GM12873 (cell line): ENCODE measurements at regions not wholly inside any gene's neighbourhood (a gene's known extent, or its start where the extent isn't known, plus 50 kb on each side); places are given as distances from the start of the nearest gene placed in this dataset.

ENCODE experiments used
- TF ChIP-seq, protein P1 (sequence below): IDR thresholded peaks from 2 replicates; pipeline ENCODE4 v1.5.1; 2012; ENCODE audit warnings: low read depth, mild to moderate bottlenecking, moderate library complexity, low read length, control low read depth; ENCODE audit not compliant: insufficient read depth; ENCODE audit errors: missing control alignments

DNA sequence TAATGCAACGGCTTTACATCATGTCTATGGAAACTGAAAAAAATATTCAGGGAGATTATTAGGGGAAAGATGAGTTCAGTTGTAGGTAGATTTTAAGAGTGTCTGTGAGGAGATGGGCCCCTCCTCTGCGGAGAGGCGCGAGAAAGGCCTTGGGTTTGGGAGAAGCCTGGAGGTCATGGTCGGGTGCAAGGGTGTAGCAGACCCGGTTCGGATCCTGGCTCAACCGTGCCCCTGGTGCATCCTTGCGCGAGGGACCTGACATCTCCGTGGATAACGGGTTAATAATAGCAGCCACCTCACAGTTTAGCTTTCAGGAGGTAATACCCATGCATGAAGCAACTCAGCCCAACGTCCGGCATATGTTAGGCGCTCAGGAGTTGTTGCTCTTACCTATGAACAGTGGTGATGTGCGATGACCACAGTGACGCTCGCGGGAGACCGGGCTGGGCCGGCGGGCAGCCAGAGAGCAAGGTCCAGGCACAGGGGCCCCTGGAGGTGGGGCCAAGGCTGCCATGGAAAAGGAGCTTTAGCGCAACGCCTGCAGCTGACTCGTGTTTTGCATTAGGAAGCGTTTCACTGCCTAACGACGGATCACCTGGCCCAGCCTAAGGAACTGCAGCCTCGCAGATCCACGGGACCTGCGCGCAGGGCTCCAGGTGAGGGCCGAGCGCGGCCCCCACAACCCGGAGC, 146.4 kb upstream of the ARID1B start:
- TF ChIP-seq, protein P1, sequence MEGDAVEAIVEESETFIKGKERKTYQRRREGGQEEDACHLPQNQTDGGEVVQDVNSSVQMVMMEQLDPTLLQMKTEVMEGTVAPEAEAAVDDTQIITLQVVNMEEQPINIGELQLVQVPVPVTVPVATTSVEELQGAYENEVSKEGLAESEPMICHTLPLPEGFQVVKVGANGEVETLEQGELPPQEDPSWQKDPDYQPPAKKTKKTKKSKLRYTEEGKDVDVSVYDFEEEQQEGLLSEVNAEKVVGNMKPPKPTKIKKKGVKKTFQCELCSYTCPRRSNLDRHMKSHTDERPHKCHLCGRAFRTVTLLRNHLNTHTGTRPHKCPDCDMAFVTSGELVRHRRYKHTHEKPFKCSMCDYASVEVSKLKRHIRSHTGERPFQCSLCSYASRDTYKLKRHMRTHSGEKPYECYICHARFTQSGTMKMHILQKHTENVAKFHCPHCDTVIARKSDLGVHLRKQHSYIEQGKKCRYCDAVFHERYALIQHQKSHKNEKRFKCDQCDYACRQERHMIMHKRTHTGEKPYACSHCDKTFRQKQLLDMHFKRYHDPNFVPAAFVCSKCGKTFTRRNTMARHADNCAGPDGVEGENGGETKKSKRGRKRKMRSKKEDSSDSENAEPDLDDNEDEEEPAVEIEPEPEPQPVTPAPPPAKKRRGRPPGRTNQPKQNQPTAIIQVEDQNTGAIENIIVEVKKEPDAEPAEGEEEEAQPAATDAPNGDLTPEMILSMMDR, result no peak

DNA sequence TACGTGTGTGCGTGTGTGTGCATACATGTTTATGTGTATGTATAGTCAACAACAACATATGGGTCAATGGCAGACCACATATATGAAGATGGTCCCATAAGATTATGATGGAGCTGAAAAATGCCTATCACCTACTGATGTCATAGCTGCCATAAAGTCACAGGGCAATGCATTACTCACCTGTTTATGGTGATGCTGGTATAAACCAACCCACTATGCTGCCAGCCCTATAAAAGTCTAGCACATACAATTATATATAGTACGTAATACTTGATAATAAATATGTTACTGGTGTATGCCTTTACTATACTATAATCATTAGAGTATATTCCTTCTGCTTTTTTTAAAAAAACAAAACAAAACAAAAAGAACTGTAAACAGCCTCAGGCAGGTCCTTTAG, 148.4 kb upstream of the ARID1B start:
- TF ChIP-seq, protein P1, result no peak

DNA sequence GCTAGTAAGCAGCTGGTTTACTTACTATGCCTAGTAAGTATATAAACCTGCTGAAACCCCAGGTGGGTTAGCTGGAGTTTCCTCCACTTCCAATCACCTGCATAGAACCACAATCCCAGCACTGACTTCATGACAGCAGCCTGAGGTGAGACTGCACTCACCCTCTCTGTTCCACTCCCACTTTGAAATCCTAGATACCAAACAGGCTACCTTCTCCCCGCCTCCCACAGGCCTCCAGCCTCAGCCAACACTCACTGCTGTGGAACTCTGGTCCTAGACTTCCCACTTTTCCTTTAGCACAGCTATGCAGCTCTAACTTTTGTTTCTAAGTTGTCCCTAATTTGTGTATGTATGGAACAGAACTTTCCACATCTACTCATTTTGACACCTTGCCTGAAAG, 149.7 kb upstream of the ARID1B start:
- TF ChIP-seq, protein P1, result no peak

DNA sequence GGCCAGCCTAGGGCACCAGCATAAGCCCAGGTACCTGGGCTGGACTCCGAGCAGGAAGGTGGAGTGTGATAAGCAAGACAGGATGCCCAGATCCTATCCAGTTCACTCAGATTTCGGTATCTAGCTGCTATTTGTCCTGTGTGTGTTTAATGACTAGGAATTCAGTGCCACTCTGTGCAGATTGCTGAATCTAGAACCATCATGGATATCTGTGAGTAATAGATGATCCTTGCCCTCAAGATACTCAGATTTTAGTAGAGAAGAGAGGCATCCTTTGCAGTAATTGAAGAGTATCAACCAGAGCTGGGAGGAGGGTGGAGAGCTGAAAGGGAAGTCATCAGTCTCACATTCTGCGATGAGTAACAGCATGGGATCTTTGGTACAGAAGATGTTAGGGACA, 155.0 kb upstream of the ARID1B start:
- TF ChIP-seq, protein P1, result no peak

DNA sequence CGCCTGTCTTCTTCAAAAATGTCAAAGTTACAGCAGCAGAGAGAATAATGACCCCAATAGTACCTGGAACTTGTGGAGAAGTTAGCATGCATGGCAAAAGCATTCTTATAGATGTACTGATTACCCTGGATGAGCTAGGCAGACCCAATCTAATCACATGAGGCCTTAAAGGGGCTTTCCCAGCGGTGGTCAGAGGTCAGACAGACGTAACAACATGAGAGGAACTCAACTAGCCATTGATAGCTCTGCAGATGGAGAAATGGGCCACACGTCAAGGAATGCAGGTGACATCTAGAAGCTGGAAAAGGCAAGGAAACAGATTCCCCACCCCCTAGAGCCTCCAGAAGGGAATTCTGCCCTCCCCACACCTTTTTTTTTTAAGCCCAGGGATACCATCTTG, 156.8 kb upstream of the ARID1B start:
- TF ChIP-seq, protein P1, result no peak

DNA sequence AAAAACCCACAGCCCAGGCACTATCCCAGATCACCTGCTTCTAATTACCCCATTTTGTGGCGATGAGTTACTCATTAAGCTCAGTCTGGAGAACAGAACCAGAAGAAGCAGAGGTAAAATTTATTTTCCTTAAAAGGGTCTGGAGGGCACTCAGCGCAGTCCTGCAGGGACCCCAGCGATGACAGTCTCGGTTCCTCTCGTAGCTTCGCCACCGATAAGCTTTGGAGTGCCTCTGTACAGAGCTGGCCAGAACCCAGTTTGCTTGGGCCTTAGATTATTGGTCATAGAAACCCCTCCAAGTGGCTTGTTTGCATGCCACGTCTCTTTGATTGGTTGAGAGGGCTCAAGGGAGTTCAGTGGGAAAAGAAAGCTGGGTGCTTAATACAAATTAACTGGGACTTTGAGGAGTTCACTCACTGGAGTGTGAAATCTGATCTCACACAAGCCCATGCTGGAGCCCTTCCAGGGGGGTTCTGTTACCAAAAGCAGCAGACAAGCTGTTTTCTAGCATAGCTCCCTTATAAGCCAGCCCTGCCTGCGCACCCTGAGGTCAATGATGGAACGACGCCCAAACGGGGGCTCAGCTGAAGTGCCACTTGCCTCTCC, 158.5 kb upstream of the ARID1B start:
- TF ChIP-seq, protein P1, result peak; percentile 5

DNA sequence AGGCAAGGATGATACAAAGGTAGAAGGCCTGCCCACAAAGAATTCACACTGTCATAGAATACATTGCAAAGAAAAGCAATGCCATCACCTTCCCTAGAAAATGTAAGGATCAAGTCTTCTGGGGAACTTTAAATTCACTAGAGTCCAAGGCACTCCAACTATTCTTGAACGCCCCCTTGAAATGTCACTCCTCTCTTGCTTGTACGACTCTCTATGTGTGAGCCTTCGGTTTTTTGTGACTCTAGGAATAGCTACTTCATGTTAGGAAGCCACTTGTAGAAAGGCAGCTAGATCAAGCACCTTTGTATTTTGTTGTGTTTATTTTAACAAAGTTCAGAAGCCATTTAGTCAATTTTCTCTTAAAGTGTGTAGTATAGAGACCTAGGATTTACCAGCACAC, 159.2 kb upstream of the ARID1B start:
- TF ChIP-seq, protein P1, result no peak
